IMR-90 (cell line): ENCODE measurements at regions not wholly inside any gene's neighbourhood (a gene's known extent, or its start where the extent isn't known, plus 50 kb on each side); places are given as distances from the start of the nearest gene placed in this dataset.
A peak's percentile ranks its signal among the peaks of the same experiment; 100 is the strongest.

Source experiments
- ATAC-seq: fragments of 200-7000 bp; cut with Tn5 transposase; 2 replicates; pipeline ENCODE4 v1.9.1; 2020; ENCODE audit warnings: low read depth, mild to moderate bottlenecking, moderate library complexity
- BruUV-seq: library from RNA; stranded (reverse); fragments of 400-500 nt; replicated peaks from 2 replicates; lab custom pipeline; 2021; lab: Mats Ljungman, UMichigan
- CTCF ChIA-PET: fragments of 300-600 bp; formaldehyde crosslinking; extraction: SDS; loops from one replicate; lab custom pipeline; 2021; ENCODE audit warnings: antibody characterized with exemption; lab: Yijun Ruan, JAX
- POLR2A ChIA-PET: fragments of 300-600 bp; sonication (Branson Sonifier 250); formaldehyde crosslinking; loops from one replicate; lab custom pipeline; 2022; ENCODE audit warnings: antibody characterized with exemption; ENCODE audit not compliant: unreplicated experiment; lab: Charles Lee
- DNase-seq: peaks from one replicate; pipeline ENCODE4 v3.0.0; 2013
- H2AFZ ChIP-seq: replicated peaks from 2 replicates; pipeline ENCODE3; 2013; ENCODE audit warnings: low read length, mild to moderate bottlenecking; ENCODE audit not compliant: poor library complexity
- H2AK5ac ChIP-seq: 2 replicates; pipeline ENCODE4 v1.6.1; 2013; ENCODE audit warnings: low read depth, low read length, inconsistent platforms
- H2AK9ac ChIP-seq: replicated peaks from 2 replicates; pipeline ENCODE3; 2013; ENCODE audit warnings: mild to moderate bottlenecking, low read depth, low read length, moderate library complexity; ENCODE audit not compliant: poor library complexity
- H2BK120ac ChIP-seq: 2 replicates; pipeline ENCODE4 v1.6.1; 2013; ENCODE audit warnings: low read depth, low read length, inconsistent platforms
- H2BK15ac ChIP-seq: 3 replicates; pipeline ENCODE4 v1.6.1; 2013; ENCODE audit warnings: low read depth, low read length, inconsistent platforms
- H2BK20ac ChIP-seq: 2 replicates; pipeline ENCODE4 v1.6.1; 2013; ENCODE audit warnings: low read depth, mild to moderate bottlenecking, inconsistent platforms, low read length, moderate library complexity
- H2BK5ac ChIP-seq: 2 replicates; pipeline ENCODE4 v1.6.1; 2013; ENCODE audit warnings: mild to moderate bottlenecking, low read depth, low read length, inconsistent platforms; ENCODE audit not compliant: poor library complexity, severe bottlenecking
- H3K14ac ChIP-seq: replicated peaks from 2 replicates; pipeline ENCODE4 v1.6.1; 2013; ENCODE audit warnings: low read depth, low read length, inconsistent platforms
- H3K18ac ChIP-seq: 2 replicates; pipeline ENCODE4 v1.6.1; 2013; ENCODE audit warnings: low read depth, low read length, control low read depth
- H3K23ac ChIP-seq: 2 replicates; pipeline ENCODE4 v1.6.1; 2013; ENCODE audit warnings: low read depth, low read length, inconsistent platforms
- H3K27ac ChIP-seq: 2 replicates; pipeline ENCODE4 v1.5.1; 2013; ENCODE audit warnings: mild to moderate bottlenecking, control low read depth, low read length; ENCODE audit not compliant: insufficient read depth
- H3K27me3 ChIP-seq: 2 replicates; pipeline ENCODE4 v1.6.1; 2013; ENCODE audit warnings: low read length; ENCODE audit not compliant: control insufficient read depth, insufficient read depth
- H3K36me3 ChIP-seq: 2 replicates; pipeline ENCODE4 v1.6.1; 2013; ENCODE audit warnings: low read length, mixed read lengths; ENCODE audit not compliant: control insufficient read depth, insufficient read depth
- H3K4ac ChIP-seq: 2 replicates; pipeline ENCODE4 v1.6.1; 2013; ENCODE audit warnings: low read depth, low read length, inconsistent platforms
- H3K4me1 ChIP-seq: 2 replicates; pipeline ENCODE4 v1.6.1; 2013; ENCODE audit warnings: low read length, mixed read lengths; ENCODE audit not compliant: control insufficient read depth, insufficient read depth
- H3K4me2 ChIP-seq: 2 replicates; pipeline ENCODE4 v1.6.1; 2013; ENCODE audit warnings: low read depth, mild to moderate bottlenecking, control low read depth, low read length, moderate library complexity
- H3K4me3 ChIP-seq: 2 replicates; pipeline ENCODE4 v1.5.1; 2013; ENCODE audit warnings: low read depth, mild to moderate bottlenecking, control low read depth, low read length, moderate library complexity; ENCODE audit not compliant: insufficient read depth
- H3K56ac ChIP-seq: 2 replicates; pipeline ENCODE4 v1.6.1; 2013; ENCODE audit warnings: low read length, inconsistent platforms; ENCODE audit not compliant: insufficient read depth; ENCODE audit errors: extremely low read depth
- H3K79me1 ChIP-seq, 2 experiments: 2 replicates each; pipeline ENCODE4 v1.6.1; 2013; ENCODE audit warnings: low read length in 2 of 2, inconsistent platforms in 1 of 2, low read depth in 1 of 2
- H3K9ac ChIP-seq: 2 replicates; pipeline ENCODE4 v1.6.1; 2013; ENCODE audit warnings: low read depth, low read length, control low read depth
- H3K9me1 ChIP-seq: 2 replicates; pipeline ENCODE4 v1.6.1; 2013; ENCODE audit warnings: low read length, inconsistent platforms; ENCODE audit not compliant: insufficient read depth
- H3K9me3 ChIP-seq: 2 replicates; pipeline ENCODE4 v1.6.1; 2013; ENCODE audit warnings: low read length; ENCODE audit not compliant: control insufficient read depth, insufficient read depth
- H4K20me1 ChIP-seq: 2 replicates; pipeline ENCODE4 v1.6.1; 2013; ENCODE audit warnings: low read length, inconsistent platforms; ENCODE audit not compliant: insufficient read depth
- H4K5ac ChIP-seq: 2 replicates; pipeline ENCODE4 v1.6.1; 2013; ENCODE audit warnings: mild to moderate bottlenecking, low read depth, low read length, control low read depth
- H4K8ac ChIP-seq, 2 experiments: 2 replicates each; pipeline ENCODE4 v1.6.1; 2013; ENCODE audit warnings: low read depth in 2 of 2, low read length in 2 of 2, control low read depth in 1 of 2, inconsistent platforms in 1 of 2
- H4K91ac ChIP-seq: 2 replicates; pipeline ENCODE4 v1.6.1; 2013; ENCODE audit warnings: low read depth, low read length, inconsistent platforms; ENCODE audit not compliant: insufficient read depth
- BHLHE40 ChIP-seq: fragments of 150-350 bp; IDR thresholded peaks from 2 replicates; pipeline ENCODE4 v1.6.1; 2016; ENCODE audit warnings: mild to moderate bottlenecking, low read depth, low read length
- CEBPB ChIP-seq: IDR thresholded peaks from 2 replicates; pipeline ENCODE4 v1.6.1; 2012; ENCODE audit warnings: low read depth, low read length, improper control_type of control experiment
- CHD1 ChIP-seq: IDR thresholded peaks from 2 replicates; pipeline ENCODE4 v1.6.1; 2012; ENCODE audit warnings: low read depth, low read length, improper control_type of control experiment
- CTCF ChIP-seq: conservative IDR thresholded peaks from 2 replicates; pipeline ENCODE4 v1.5.1; 2012; ENCODE audit warnings: mild to moderate bottlenecking, low read depth, low read length, improper control_type of control experiment
- ELK1 ChIP-seq: fragments of 150-350 bp; IDR thresholded peaks from 2 replicates; pipeline ENCODE4 v1.6.1; 2016; ENCODE audit warnings: low read depth, mild to moderate bottlenecking, low read length, moderate library complexity, borderline replicate concordance
- FOS ChIP-seq: fragments of 150-350 bp; IDR thresholded peaks from 2 replicates; pipeline ENCODE4 v1.6.1; 2016; ENCODE audit warnings: low read depth, low read length
- MAFK ChIP-seq: IDR thresholded peaks from 2 replicates; pipeline ENCODE4 v1.6.1; 2012; ENCODE audit warnings: low read depth, low read length, improper control_type of control experiment
- MAZ ChIP-seq: IDR thresholded peaks from 2 replicates; pipeline ENCODE4 v1.6.1; 2012; ENCODE audit warnings: low read depth, mild to moderate bottlenecking, low read length, improper control_type of control experiment, moderate library complexity, borderline replicate concordance
- MXI1 ChIP-seq: IDR thresholded peaks from 2 replicates; pipeline ENCODE4 v1.6.1; 2012; ENCODE audit warnings: low read depth, mild to moderate bottlenecking, low read length, moderate library complexity, borderline replicate concordance
- NFE2L2 ChIP-seq: fragments of 150-350 bp; IDR thresholded peaks from 2 replicates; pipeline ENCODE4 v1.6.1; 2016; ENCODE audit warnings: low read depth, mild to moderate bottlenecking, low read length
- POLR2A ChIP-seq: IDR thresholded peaks from 2 replicates; pipeline ENCODE4 v1.6.1; 2012; ENCODE audit warnings: mild to moderate bottlenecking, low read depth, low read length
- RAD21 ChIP-seq: IDR thresholded peaks from 2 replicates; pipeline ENCODE4 v1.6.1; 2012; ENCODE audit warnings: low read length, improper control_type of control experiment
- RCOR1 ChIP-seq: IDR thresholded peaks from 2 replicates; pipeline ENCODE4 v1.6.1; 2012; ENCODE audit warnings: mild to moderate bottlenecking, low read length, improper control_type of control experiment; ENCODE audit not compliant: insufficient replicate concordance
- RFX5 ChIP-seq: IDR thresholded peaks from 2 replicates; pipeline ENCODE4 v1.8.0; 2012; ENCODE audit warnings: low read depth, mild to moderate bottlenecking, low read length, moderate library complexity
- SMC3 ChIP-seq: fragments of 150-350 bp; IDR thresholded peaks from 2 replicates; pipeline ENCODE4 v1.6.1; 2016; ENCODE audit warnings: low read depth, mild to moderate bottlenecking, antibody characterized with exemption, low read length, moderate library complexity
- USF2 ChIP-seq: fragments of 150-350 bp; IDR thresholded peaks from 2 replicates; pipeline ENCODE4 v1.6.1; 2017; ENCODE audit warnings: mild to moderate bottlenecking, antibody characterized with exemption, low read length, low read depth
- WGBS, 2 experiments: methylation state at CpG; one replicate each; pipeline versions ENCODE4 v1.1.5 to v1.1.7; 2013; ENCODE audit warnings: missing lambda C conversion rate in 2 of 2; ENCODE audit not compliant: insufficient read length in 1 of 2; ENCODE audit errors: extremely low coverage in 2 of 2; 5-methylcytosine and 5-hydroxymethylcytosine counted together
- dilution Hi-C: fragments of 300-500 bp; cut with HindIII; formaldehyde crosslinking; loops from one replicate; pipeline ENCODE4 v1.14.3; 2018; ENCODE audit warnings: low sequenced_read_pairs; ENCODE audit not compliant: unreplicated experiment
- in situ Hi-C: fragments of 300-500 bp; cut with MboI; formaldehyde crosslinking; loops from 3 replicates; pipeline ENCODE4 v1.14.3; 2019; ENCODE audit warnings: low sequenced_read_pairs, inconsistent platforms, mixed read lengths
- intact Hi-C: fragments of 100-400 bp; cut with micrococcal nuclease; formaldehyde crosslinking; loops from 2 replicates; pipeline ENCODE4 v1.10.0; 2022

- ChIA-PET CTCF (no interaction called here), POLR2A (no interaction called here)
- TF ChIP-seq NFE2L2 (no peak), SMC3 (no peak), ELK1 (no peak), RCOR1 (no peak), MXI1 (no peak), CHD1 (no peak), RFX5 (no peak), CEBPB (no peak), POLR2A (no peak), USF2 (no peak), MAZ (no peak), FOS (no peak), MAFK (no peak), RAD21 (no peak), CTCF (no peak), BHLHE40 (no peak)
- H2AK5ac ChIP-seq, result peak overlapping the region; percentile 25; the same call in 1 of the 2 replicates
- H2AK9ac ChIP-seq, result no peak overlapping the region
- ATAC-seq, result peak; percentile 51; the same call in 1 of the 2 replicates
- dilution Hi-C loops, result no loop called here
- in situ Hi-C loops, result no loop called here
- H3K4me3 ChIP-seq, result no peak overlapping the region
- peak overlapping the region; percentile 50; the same call in 1 of the 2 replicates for H4K5ac ChIP-seq
- peaks cover 0 to 9% of the 10 kb centered on the region in 2 experiments; a peak in 2 of 4 replicates for H3K79me1 ChIP-seq
- peaks cover 5% of the 10 kb centered on the region for H3K4me1 ChIP-seq
- peaks cover 5% of the 10 kb centered on the region; the same call in 1 of the 2 replicates for H3K9me3 ChIP-seq
- H3K14ac ChIP-seq, result peak overlapping the region; percentile 57; the same call in 1 of the 2 replicates
- H3K4ac ChIP-seq, result peak overlapping the region; percentile 37; the same call in 1 of the 2 replicates
- no peak overlapping the region for H3K9ac ChIP-seq
- H2BK20ac ChIP-seq, result peak overlapping the region; percentile 87
- intact Hi-C loops, result no loop called here
- no peaks in the 10 kb centered on the region for H4K20me1 ChIP-seq
- H3K9me1 ChIP-seq, result no peaks in the 10 kb centered on the region
- WGBS, 2 experiments, result no CpG with 5 or more reads among the region's 3 CpGs
- BruUV-seq, result no TSS peak
- peak overlapping the region; percentile 27; the same call in 1 of the 2 replicates for H4K91ac ChIP-seq
- H2BK5ac ChIP-seq, result peak overlapping the region; percentile 42
- 0 out of 4 replicates have a peak overlapping the region, but pooled peaks of 1 of the 2 experiments have one; percentile 1 for H4K8ac ChIP-seq
- no peak overlapping the region for H3K4me2 ChIP-seq
- peak overlapping the region; percentile 81; the same call in 1 of the 2 replicates for H3K18ac ChIP-seq
- no peaks in the 10 kb centered on the region for H3K36me3 ChIP-seq
- no peak overlapping the region for H2AFZ ChIP-seq
- no peak overlapping the region for H3K23ac ChIP-seq
- H2BK15ac ChIP-seq, result peak overlapping the region; percentile 36; the same call in 1 of the 3 replicates
- DNase-seq, result peak; percentile 71
- no peak overlapping the region for H3K56ac ChIP-seq
- no peak overlapping the region for H3K27ac ChIP-seq
- H2BK120ac ChIP-seq, result peak overlapping the region; percentile 66; the same call in 1 of the 2 replicates
- H3K27me3 ChIP-seq, result no peaks in the 10 kb centered on the region
Measured at GRCh38 chr9:91144769-91145168, 216.9 kb downstream of the AUH start.
